Body of pancreas (tissue), 4 donors: ENCODE measurements at regions not wholly inside any gene's neighbourhood (a gene's known extent, or its start where the extent isn't known, plus 50 kb on each side); places are given as distances from the start of the nearest gene placed in this dataset.
"Not testable (repeated sequence)": the region's sequence is repeated elsewhere in the genome, so short reads cannot be mapped to it uniquely, and the experiment has no call there.

ENCODE experiments used
- ATAC-seq: fragments of 150-250 bp; one replicate; pipeline ENCODE4 v1.9.1; 2016
- DNase-seq, 4 donors: peaks; one replicate each; pipeline ENCODE4 v3.0.0-alpha.2; 2019
- H3K27ac ChIP-seq, 4 donors: fragments of 200-600 bp; sonication (generic); 1 replicate in 3 of 4; 2 replicates in 1 of 4; pipeline versions ENCODE4 v1.5.1 to v1.6.1; 2016 to 2019; ENCODE audit warnings: mild to moderate bottlenecking in 1 of 4, mixed read lengths in 1 of 4, moderate library complexity in 1 of 4
- H3K27me3 ChIP-seq, 2 donors: fragments of 200-600 bp; sonication (generic); one replicate each; pipeline ENCODE4 v1.6.0; 2016; ENCODE audit warnings: mild to moderate bottlenecking in 1 of 2
- H3K36me3 ChIP-seq, 2 donors: fragments of 200-600 bp; sonication (generic); replicated peaks in 1 of 2; 2 replicates each; pipeline ENCODE4 v1.5.1; 2016; ENCODE audit warnings: low read depth in 2 of 2; ENCODE audit not compliant: insufficient read depth in 1 of 2
- H3K4me1 ChIP-seq: fragments of 200-600 bp; sonication (generic); one replicate; pipeline ENCODE4 v1.6.0; 2016
- H3K4me3 ChIP-seq, 2 donors: fragments of 200-600 bp; sonication (generic); 1 replicate in 1 of 2; 2 replicates in 1 of 2; pipeline ENCODE4 v1.5.1; 2016 to 2019
- H3K9me3 ChIP-seq, 3 donors: fragments of 200-600 bp; sonication (generic); 1 replicate in 2 of 3; 2 replicates in 1 of 3; pipeline ENCODE4 v1.5.1; 2016
- CTCF ChIP-seq, 7 experiments: fragments of 450-650 bp in 4 of 7; fragments of 200-600 bp in 3 of 7; sonication (generic) in 3 of 7; IDR thresholded peaks; one replicate each; pipeline ENCODE4 v1.5.1; 2016 to 2019; ENCODE audit warnings: antibody characterized with exemption in 7 of 7
- POLR2A ChIP-seq, 3 donors: fragments of 450-650 bp; IDR thresholded peaks; one replicate each; pipeline ENCODE4 v1.6.1; 2016; ENCODE audit warnings: antibody characterized with exemption in 3 of 3, mild to moderate bottlenecking in 2 of 3
- WGBS, 2 donors: methylation state at CpG; one replicate each; pipeline ENCODE4 v1.1.5; 2017; 5-methylcytosine and 5-hydroxymethylcytosine counted together
- intact Hi-C: fragments of 100-400 bp; cut with DNase I; formaldehyde crosslinking; loops from one replicate; pipeline ENCODE4 v1.15.1; 2023

DNA sequence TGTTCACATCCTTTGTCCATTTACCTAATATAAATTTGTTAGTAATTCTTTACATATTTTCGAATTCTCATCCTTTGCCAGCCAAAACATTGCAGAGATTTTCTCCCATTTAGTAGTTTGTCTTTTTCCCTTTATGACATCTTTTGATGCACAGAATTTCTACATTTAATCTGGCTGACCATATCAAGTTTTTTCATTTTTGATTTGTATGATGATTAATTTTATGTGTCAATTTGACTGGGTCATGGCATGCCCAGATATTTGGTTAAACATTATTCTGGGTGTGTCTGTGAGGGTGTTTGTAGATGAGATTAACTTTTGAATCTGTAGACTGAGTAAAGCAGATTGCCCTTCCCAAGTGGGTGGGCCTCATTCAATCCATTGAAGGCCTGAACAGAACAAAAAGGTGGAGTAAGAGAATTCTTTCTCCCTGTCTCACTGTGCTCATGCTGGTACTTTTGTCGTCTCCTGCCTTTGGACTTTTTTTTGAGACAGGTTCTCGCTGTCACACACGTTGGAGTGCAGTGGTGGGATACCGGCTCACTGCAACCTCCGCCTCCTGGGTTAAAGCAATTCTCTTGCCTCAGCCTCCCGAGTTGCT is 72.1 kb upstream of the EPB41L1 start:
- H3K9me3 ChIP-seq = no peaks in the 10 kb centered on the region
- H3K27me3 ChIP-seq = no peaks in the 10 kb centered on the region
- intact Hi-C loops = no loop called here
- no peak overlapping the region for H3K4me3 ChIP-seq
- H3K27ac ChIP-seq = no peak overlapping the region
- DNase-seq (no peak), ATAC-seq (no peak)
- peaks cover 5% of the 10 kb centered on the region for H3K4me1 ChIP-seq
- H3K36me3 ChIP-seq = no peaks in the 10 kb centered on the region
- 83 to 86% methylated on average over 7 of the region's 7 CpGs for WGBS, 2 donors
- TF ChIP-seq CTCF (IDR thresholded peaks at IDR 0.05) (no peak), POLR2A (IDR thresholded peaks at IDR 0.05) (no peak)

- 39 to 50% methylated on average over 4 of the region's 4 CpGs for WGBS, 2 donors
- DNase-seq, H3K36me3 ChIP-seq, H3K4me3 ChIP-seq, H3K4me1 ChIP-seq, H3K27ac ChIP-seq, H3K9me3 ChIP-seq, intact Hi-C loops, ATAC-seq, H3K27me3 ChIP-seq: not testable (repeated sequence)
Observed at GRCh38 chr20:36083200-36083599, 71.3 kb upstream of the EPB41L1 start.

- DNase-seq (no peak), ATAC-seq (no peak)
- H3K4me1 ChIP-seq = peaks cover 5% of the 10 kb centered on the region
- intact Hi-C loops = no loop called here
- no peak overlapping the region for H3K27ac ChIP-seq
- H3K4me3 ChIP-seq = no peak overlapping the region
- H3K9me3 ChIP-seq = no peaks in the 10 kb centered on the region
- TF ChIP-seq POLR2A (IDR thresholded peaks at IDR 0.05) (no peak), CTCF (IDR thresholded peaks at IDR 0.05) (no peak)
- no peaks in the 10 kb centered on the region for H3K36me3 ChIP-seq
- H3K27me3 ChIP-seq = no peaks in the 10 kb centered on the region
- WGBS, 2 donors = 83 to 90% methylated on average over 3 of the region's 3 CpGs
Observed at GRCh38 chr20:36084356-36084755, 70.2 kb upstream of the EPB41L1 start.

- Histone ChIP-seq H3K9me3 (no peaks in the 10 kb centered on the region), H3K27me3 (no peaks in the 10 kb centered on the region), H3K36me3 (no peaks in the 10 kb centered on the region), H3K4me3 (no peak overlapping the region), H3K4me1 (peaks cover 5% of the 10 kb centered on the region), H3K27ac (peak overlapping the region in 1 of 4 donors; percentile 36)
- ATAC-seq (no peak), DNase-seq (no peak)
- TF ChIP-seq CTCF (IDR thresholded peaks at IDR 0.05) (no peak), POLR2A (IDR thresholded peaks at IDR 0.05) (no peak)
- intact Hi-C loops = no loop called here
- WGBS, 2 donors = 84 to 93% methylated on average over 4 of the region's 4 CpGs
Observed at GRCh38 chr20:36084897-36085613, 69.5 kb upstream of the EPB41L1 start.

DNA sequence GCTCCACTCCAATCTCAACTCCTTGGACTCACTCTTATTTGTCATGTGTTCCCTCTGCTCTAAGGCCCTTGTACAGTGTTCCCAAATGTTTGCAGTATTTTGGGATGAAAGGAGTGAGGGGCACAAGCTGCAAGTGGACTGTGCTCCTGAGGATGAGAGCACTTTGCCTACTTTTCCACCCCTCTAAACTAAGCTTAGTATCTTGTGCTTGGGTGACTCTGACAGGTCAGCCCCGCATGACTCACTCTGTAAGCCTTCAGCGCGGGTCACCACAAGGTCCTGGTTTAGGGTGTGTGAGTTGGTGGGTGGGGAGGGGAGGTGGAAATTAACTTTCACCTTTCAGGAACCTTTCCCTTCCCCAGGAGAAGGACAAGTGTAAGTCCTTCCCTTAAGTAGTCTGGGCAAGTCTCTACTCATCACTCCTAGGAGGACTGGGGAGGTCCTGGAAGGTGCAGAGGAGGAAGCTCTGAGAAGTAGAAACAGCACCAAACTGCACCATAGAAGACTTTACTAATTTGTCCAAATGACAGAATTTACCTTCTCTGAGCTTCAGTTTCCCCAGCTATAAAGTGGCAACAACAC is 68.8 kb upstream of the EPB41L1 start:
- peak overlapping the region in 1 of 4 donors; percentile 36 for H3K27ac ChIP-seq
- ATAC-seq = peak; percentile 68
- no peak overlapping the region for H3K4me3 ChIP-seq
- H3K36me3 ChIP-seq = no peaks in the 10 kb centered on the region
- intact Hi-C loops = no loop called here
- H3K4me1 ChIP-seq = peaks cover 5% of the 10 kb centered on the region
- no peaks in the 10 kb centered on the region for H3K27me3 ChIP-seq
- no peaks in the 10 kb centered on the region for H3K9me3 ChIP-seq
- TF ChIP-seq CTCF (IDR thresholded peaks at IDR 0.05) = no peak
- no peak for TF ChIP-seq POLR2A (IDR thresholded peaks at IDR 0.05)
- WGBS, 2 donors = 49 to 69% methylated on average over 3 of the region's 3 CpGs
- peak in 2 of 4 donors; percentile 33 to 43 for DNase-seq
